Caco-2 (cell line): ENCODE measurements at regions not wholly inside any gene's neighbourhood (a gene's known extent, or its start where the extent isn't known, plus 50 kb on each side); places are given as distances from the start of the nearest gene placed in this dataset.

Experiments used
- BruUV-seq: library from RNA; stranded (reverse); fragments of 400-500 nt; replicated peaks from 2 replicates; lab custom pipeline; 2021; lab: Mats Ljungman, UMichigan
- CTCF ChIA-PET: fragments of 300-600 bp; sonication (Branson Sonifier 250); formaldehyde crosslinking; loops from one replicate; lab custom pipeline; 2022; ENCODE audit warnings: antibody characterized with exemption; lab: Charles Lee
- POLR2A ChIA-PET: fragments of 300-600 bp; sonication (Branson Sonifier 250); formaldehyde crosslinking; loops from one replicate; lab custom pipeline; 2022; ENCODE audit warnings: antibody characterized with exemption; lab: Charles Lee
- DNase-seq, 2 experiments: peaks; one replicate each; pipeline versions ENCODE4 v3.0.0 to v3.0.0-alpha.2; 2020 to 2022
- H3K27me3 ChIP-seq: replicated peaks from 2 replicates; pipeline ENCODE4 v1.6.0; 2011; ENCODE audit warnings: low read length; ENCODE audit not compliant: control insufficient read depth, insufficient read depth
- H3K36me3 ChIP-seq: 2 replicates; pipeline ENCODE4 v1.5.1; 2011; ENCODE audit warnings: low read length; ENCODE audit not compliant: control insufficient read depth, insufficient read depth
- H3K4me1 ChIP-seq: fragments of 250-450 bp; sonication (Bioruptor Pico); 2 replicates; pipeline ENCODE4 v1.5.1; 2020; ENCODE audit warnings: mild to moderate bottlenecking
- H3K4me3 ChIP-seq: 2 replicates; pipeline ENCODE4 v1.5.1; 2011; ENCODE audit warnings: low read depth, mild to moderate bottlenecking, control low read depth, low read length
- H3K9me3 ChIP-seq: fragments of 250-450 bp; sonication (Bioruptor Pico); 2 replicates; pipeline ENCODE4 v1.5.1; 2020; ENCODE audit warnings: mild to moderate bottlenecking, moderate library complexity
- H3K27ac Mint-ChIP-seq: one replicate; pipeline ENCODE4 v1.8.0; 2022; ENCODE audit warnings: mixed read lengths; ENCODE audit not compliant: unreplicated experiment
- H3K27me3 Mint-ChIP-seq: one replicate; pipeline ENCODE4 v1.8.0; 2022; ENCODE audit warnings: mixed read lengths; ENCODE audit not compliant: insufficient read depth, unreplicated experiment
- H3K36me3 Mint-ChIP-seq: one replicate; pipeline ENCODE4 v1.8.0; 2022; ENCODE audit warnings: mild to moderate bottlenecking, mixed read lengths; ENCODE audit not compliant: insufficient read depth, unreplicated experiment
- H3K4me1 Mint-ChIP-seq: one replicate; pipeline ENCODE4 v1.8.0; 2022; ENCODE audit warnings: low read depth, mixed read lengths; ENCODE audit not compliant: unreplicated experiment
- H3K4me3 Mint-ChIP-seq: one replicate; pipeline ENCODE4 v1.8.0; 2022; ENCODE audit warnings: mild to moderate bottlenecking, moderate library complexity, mixed read lengths; ENCODE audit not compliant: unreplicated experiment
- H3K9me3 Mint-ChIP-seq: one replicate; pipeline ENCODE4 v1.8.0; 2022; ENCODE audit warnings: mixed read lengths; ENCODE audit not compliant: unreplicated experiment
- intact Hi-C: fragments of 100-400 bp; cut with micrococcal nuclease; formaldehyde crosslinking; loops from one replicate; pipeline ENCODE4 v1.10.0; 2022; ENCODE audit not compliant: unreplicated experiment
- TF ChIP-seq, protein P1 (sequence below), 2 experiments: fragments of 200-600 bp in 1 of 2; IDR thresholded peaks; 1 replicate in 1 of 2; 2 replicates in 1 of 2; pipeline versions ENCODE4 v1.5.1 to v1.8.0; 2011 to 2022; ENCODE audit warnings: antibody characterized with exemption in 1 of 2, control low read depth in 1 of 2, inconsistent platforms in 1 of 2, low read depth in 1 of 2, low read length in 1 of 2, mild to moderate bottlenecking in 1 of 2, moderate library complexity in 1 of 2; ENCODE audit not compliant: insufficient read depth in 1 of 2, severe bottlenecking in 1 of 2, unreplicated experiment in 1 of 2

- no peak overlapping the region for H3K4me3 Mint-ChIP-seq
- no peaks in the 10 kb centered on the region for H3K36me3 Mint-ChIP-seq
- ChIA-PET POLR2A (no interaction called here), CTCF (no interaction called here)
- Histone ChIP-seq H3K36me3 (no peaks in the 10 kb centered on the region), H3K4me3 (no peak overlapping the region), H3K27me3 (no peaks in the 10 kb centered on the region), H3K9me3 (no peaks in the 10 kb centered on the region), H3K4me1 (peaks cover 12% of the 10 kb centered on the region; the same call in 1 of the 2 replicates)
- TF ChIP-seq, protein P1, sequence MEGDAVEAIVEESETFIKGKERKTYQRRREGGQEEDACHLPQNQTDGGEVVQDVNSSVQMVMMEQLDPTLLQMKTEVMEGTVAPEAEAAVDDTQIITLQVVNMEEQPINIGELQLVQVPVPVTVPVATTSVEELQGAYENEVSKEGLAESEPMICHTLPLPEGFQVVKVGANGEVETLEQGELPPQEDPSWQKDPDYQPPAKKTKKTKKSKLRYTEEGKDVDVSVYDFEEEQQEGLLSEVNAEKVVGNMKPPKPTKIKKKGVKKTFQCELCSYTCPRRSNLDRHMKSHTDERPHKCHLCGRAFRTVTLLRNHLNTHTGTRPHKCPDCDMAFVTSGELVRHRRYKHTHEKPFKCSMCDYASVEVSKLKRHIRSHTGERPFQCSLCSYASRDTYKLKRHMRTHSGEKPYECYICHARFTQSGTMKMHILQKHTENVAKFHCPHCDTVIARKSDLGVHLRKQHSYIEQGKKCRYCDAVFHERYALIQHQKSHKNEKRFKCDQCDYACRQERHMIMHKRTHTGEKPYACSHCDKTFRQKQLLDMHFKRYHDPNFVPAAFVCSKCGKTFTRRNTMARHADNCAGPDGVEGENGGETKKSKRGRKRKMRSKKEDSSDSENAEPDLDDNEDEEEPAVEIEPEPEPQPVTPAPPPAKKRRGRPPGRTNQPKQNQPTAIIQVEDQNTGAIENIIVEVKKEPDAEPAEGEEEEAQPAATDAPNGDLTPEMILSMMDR (IDR thresholded peaks at IDR 0.05; ENCODE audit: insufficient read depth in 1 of 2, low read depth in 1 of 2, low read length in 1 of 2, severe bottlenecking in 1 of 2, unreplicated experiment in 1 of 2), result no peak
- H3K27me3 Mint-ChIP-seq, result peaks cover 4% of the 10 kb centered on the region
- H3K9me3 Mint-ChIP-seq, result no peaks in the 10 kb centered on the region
- no TSS peak for BruUV-seq
- H3K4me1 Mint-ChIP-seq, result peaks cover 12% of the 10 kb centered on the region
- intact Hi-C loops, result no loop called here
- H3K27ac Mint-ChIP-seq, result no peak overlapping the region
- DNase-seq, result no peak
Measured at GRCh38 chr6:33904050-33904746, 100.4 kb upstream of the MLN start.

DNA sequence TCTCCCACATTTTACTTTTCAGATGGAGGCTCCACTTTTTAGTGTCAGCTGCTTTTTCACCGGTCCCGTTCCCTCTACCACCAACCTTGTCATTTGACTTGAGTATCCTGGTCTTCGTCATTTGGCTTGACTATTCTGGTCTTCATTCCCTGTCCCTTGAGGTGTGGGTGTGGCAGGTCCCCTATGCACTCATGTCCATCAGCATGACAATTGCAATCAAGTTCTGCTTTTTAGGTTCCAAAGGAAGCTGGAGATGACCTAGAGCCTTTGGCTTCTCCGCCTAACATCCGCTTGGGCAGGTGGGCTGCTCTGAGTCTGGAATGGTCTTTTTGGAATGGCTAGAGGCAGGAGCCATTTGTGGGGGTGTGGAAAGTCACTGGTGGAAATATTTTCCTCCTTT lies 99.8 kb upstream of the MLN start:
- no TSS peak for BruUV-seq
- TF ChIP-seq, protein P1 (IDR thresholded peaks at IDR 0.05; ENCODE audit: insufficient read depth in 1 of 2, low read depth in 1 of 2, low read length in 1 of 2, severe bottlenecking in 1 of 2, unreplicated experiment in 1 of 2), result no peak
- CTCF ChIA-PET, result no interaction called here
- Mint-ChIP-seq H3K27ac (no peak overlapping the region), H3K4me1 (peaks cover 12% of the 10 kb centered on the region), H3K9me3 (no peaks in the 10 kb centered on the region), H3K36me3 (no peaks in the 10 kb centered on the region), H3K4me3 (no peak overlapping the region), H3K27me3 (peaks cover 4% of the 10 kb centered on the region)
- POLR2A ChIA-PET, result no interaction called here
- no peak for DNase-seq
- Histone ChIP-seq H3K4me1 (peaks cover 12% of the 10 kb centered on the region; the same call in 1 of the 2 replicates), H3K36me3 (no peaks in the 10 kb centered on the region), H3K4me3 (no peak overlapping the region), H3K9me3 (no peaks in the 10 kb centered on the region), H3K27me3 (no peaks in the 10 kb centered on the region)
- intact Hi-C loops, result no loop called here

- Mint-ChIP-seq H3K27ac (no peak overlapping the region), H3K4me3 (no peak overlapping the region), H3K4me1 (peaks cover 9% of the 10 kb centered on the region), H3K36me3 (no peaks in the 10 kb centered on the region), H3K27me3 (peaks cover 4% of the 10 kb centered on the region), H3K9me3 (no peaks in the 10 kb centered on the region)
- Histone ChIP-seq H3K4me3 (no peak overlapping the region), H3K36me3 (no peaks in the 10 kb centered on the region), H3K9me3 (no peaks in the 10 kb centered on the region), H3K27me3 (no peaks in the 10 kb centered on the region), H3K4me1 (0 out of 2 replicates have a peak, but pooled peaks cover 4% of the 10 kb centered on the region)
- intact Hi-C loops, result no loop called here
- no peak for DNase-seq
- CTCF ChIA-PET, result no interaction called here
- no TSS peak for BruUV-seq
- TF ChIP-seq, protein P1 (IDR thresholded peaks at IDR 0.05; ENCODE audit: insufficient read depth in 1 of 2, low read depth in 1 of 2, low read length in 1 of 2, severe bottlenecking in 1 of 2, unreplicated experiment in 1 of 2), result no peak
- POLR2A ChIA-PET, result no interaction called here
Measured at GRCh38 chr6:33902457-33902853, 98.7 kb upstream of the MLN start.
